ENCODE measurements at regions not wholly inside any gene's neighbourhood (a gene's known extent, or its start where the extent isn't known, plus 50 kb on each side); places are given as distances from the start of the nearest gene placed in this dataset.

DNA sequence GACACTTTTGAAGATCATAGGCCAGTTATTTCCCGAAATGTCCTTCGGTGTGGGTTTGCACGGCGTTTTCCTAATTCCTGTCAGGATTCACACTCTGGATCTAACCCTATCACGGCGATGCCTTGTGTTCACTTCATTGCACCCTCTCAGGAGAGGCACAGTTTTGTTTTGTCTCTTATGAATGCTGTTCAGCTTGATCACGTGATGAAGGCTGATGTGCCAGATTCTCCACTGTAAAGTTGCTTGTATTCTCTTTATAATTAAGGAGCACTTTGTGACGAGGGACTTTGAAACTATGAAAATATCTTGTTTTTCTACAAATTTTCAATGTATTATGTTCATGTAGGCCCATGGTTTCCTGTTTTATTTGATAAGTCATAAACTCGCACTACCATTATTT is 568.1 kb downstream of the ACTR3B start:
- H3K4me3 Mint-ChIP-seq = no peak overlapping the region
- H3K9me3 Mint-ChIP-seq = peaks cover 72% of the 10 kb centered on the region
- no peak overlapping the region for H3K27ac Mint-ChIP-seq
- H3K36me3 Mint-ChIP-seq = no peaks in the 10 kb centered on the region
- H3K27me3 Mint-ChIP-seq (ENCODE audit: low read depth) = no peaks in the 10 kb centered on the region
- H3K4me1 Mint-ChIP-seq = no peaks in the 10 kb centered on the region
- DNase-seq (ENCODE audit: low spot score in 2 of 2, unreplicated experiment in 2 of 2) = no peak
- TF ChIP-seq, protein P1, sequence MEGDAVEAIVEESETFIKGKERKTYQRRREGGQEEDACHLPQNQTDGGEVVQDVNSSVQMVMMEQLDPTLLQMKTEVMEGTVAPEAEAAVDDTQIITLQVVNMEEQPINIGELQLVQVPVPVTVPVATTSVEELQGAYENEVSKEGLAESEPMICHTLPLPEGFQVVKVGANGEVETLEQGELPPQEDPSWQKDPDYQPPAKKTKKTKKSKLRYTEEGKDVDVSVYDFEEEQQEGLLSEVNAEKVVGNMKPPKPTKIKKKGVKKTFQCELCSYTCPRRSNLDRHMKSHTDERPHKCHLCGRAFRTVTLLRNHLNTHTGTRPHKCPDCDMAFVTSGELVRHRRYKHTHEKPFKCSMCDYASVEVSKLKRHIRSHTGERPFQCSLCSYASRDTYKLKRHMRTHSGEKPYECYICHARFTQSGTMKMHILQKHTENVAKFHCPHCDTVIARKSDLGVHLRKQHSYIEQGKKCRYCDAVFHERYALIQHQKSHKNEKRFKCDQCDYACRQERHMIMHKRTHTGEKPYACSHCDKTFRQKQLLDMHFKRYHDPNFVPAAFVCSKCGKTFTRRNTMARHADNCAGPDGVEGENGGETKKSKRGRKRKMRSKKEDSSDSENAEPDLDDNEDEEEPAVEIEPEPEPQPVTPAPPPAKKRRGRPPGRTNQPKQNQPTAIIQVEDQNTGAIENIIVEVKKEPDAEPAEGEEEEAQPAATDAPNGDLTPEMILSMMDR (IDR thresholded peaks at IDR 0.05; ENCODE audit: unreplicated experiment) = no peak

DNA sequence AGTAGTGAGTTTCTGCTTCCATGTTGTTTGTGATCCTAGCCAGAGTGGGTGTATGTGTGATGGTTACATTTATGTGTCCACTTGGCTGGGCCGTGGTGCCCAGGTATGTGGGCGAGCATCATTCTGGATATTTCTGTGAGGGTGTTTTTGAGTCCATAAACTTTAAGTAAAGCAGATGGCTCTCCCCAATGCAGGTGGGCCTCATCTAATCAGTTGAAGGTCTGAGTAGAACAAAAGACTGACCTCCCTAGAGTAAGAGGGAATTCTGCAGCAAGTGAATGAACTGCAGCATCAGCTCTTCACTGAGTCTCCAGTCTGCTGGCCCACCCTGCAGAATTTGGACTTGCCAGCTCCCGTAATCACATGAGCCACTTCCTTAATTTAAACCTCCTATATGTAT is 571.9 kb downstream of the ACTR3B start:
- H3K9me3 Mint-ChIP-seq = peaks cover 78% of the 10 kb centered on the region
- H3K4me3 Mint-ChIP-seq = no peak overlapping the region
- H3K36me3 Mint-ChIP-seq = no peaks in the 10 kb centered on the region
- no peaks in the 10 kb centered on the region for H3K4me1 Mint-ChIP-seq
- H3K27me3 Mint-ChIP-seq (ENCODE audit: low read depth) = no peaks in the 10 kb centered on the region
- TF ChIP-seq, protein P1 (IDR thresholded peaks at IDR 0.05; ENCODE audit: unreplicated experiment) = no peak
- H3K27ac Mint-ChIP-seq = no peak overlapping the region
- no peak for DNase-seq (ENCODE audit: low spot score in 2 of 2, unreplicated experiment in 2 of 2)

DNA sequence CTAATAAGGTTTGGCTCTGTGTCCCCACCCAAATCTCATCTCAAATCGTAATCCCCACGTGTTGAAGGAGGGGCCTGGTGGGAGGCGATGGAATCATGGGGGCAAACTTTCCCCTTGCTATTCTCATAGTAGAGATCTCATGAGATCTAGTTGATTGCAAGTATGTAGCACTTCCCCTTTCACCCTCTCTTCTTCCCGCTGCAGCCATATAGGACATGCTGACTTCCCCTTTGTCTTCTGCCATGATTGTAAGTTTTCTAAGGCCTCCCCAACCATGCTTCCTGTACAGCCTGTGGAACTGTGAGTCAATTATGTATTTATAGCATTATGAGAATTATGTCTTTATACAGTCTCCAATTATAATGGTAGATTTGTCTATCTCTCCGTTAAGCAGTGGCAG is 594.5 kb downstream of the ACTR3B start:
- Mint-ChIP-seq H3K27ac (no peak overlapping the region), H3K4me1 (no peaks in the 10 kb centered on the region), H3K36me3 (no peaks in the 10 kb centered on the region), H3K4me3 (no peak overlapping the region), H3K9me3 (peaks cover 78% of the 10 kb centered on the region), H3K27me3 (ENCODE audit: low read depth) (no peaks in the 10 kb centered on the region)
- TF ChIP-seq, protein P1 (IDR thresholded peaks at IDR 0.05; ENCODE audit: unreplicated experiment) = no peak
- DNase-seq (ENCODE audit: low spot score in 2 of 2, unreplicated experiment in 2 of 2) = no peak

DNA sequence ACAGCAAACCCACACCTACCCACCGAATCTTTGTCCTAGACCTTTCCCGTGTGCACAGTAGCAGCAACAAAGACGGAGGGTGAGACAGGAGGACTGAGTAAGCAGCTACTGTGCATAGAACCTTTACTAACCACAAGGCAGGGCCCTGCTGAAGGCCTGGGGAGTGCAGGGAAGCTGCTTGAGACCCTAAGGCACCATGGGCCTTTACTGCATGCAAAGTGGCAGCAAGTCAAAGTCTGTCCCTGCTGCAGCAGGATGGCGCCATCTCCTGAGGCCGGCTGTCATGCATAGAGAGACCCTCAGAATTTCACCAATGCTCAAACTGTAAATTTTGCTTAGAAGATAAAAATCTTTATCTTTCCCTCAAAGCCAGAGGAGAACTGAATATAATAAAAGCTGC is 610.5 kb downstream of the ACTR3B start:
- TF ChIP-seq, protein P1 (IDR thresholded peaks at IDR 0.05; ENCODE audit: unreplicated experiment) = no peak
- no peak for DNase-seq (ENCODE audit: low spot score in 2 of 2, unreplicated experiment in 2 of 2)

DNA sequence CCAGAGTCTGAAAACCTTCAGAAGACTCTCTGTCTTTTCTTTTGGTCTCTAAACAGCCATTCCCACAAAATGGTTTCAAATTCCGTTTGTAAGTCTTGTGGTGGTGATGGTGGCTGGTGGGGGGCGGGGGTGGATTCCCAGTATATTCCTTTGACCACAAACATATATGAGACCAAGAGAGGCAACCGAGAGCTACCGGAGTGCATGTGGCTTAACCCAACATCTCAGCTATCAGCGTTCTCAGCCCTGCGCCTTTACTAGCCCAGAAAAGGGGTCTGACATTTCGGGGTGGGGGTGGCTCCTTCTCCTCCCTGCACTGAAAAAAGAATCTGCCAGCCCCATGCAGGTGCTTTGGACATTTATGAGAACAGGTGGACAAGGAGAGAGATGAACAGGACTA is 621.1 kb downstream of the ACTR3B start:
- peaks cover 86% of the 10 kb centered on the region for H3K9me3 Mint-ChIP-seq
- no peak for DNase-seq (ENCODE audit: low spot score in 2 of 2, unreplicated experiment in 2 of 2)
- H3K36me3 Mint-ChIP-seq = peaks cover 4% of the 10 kb centered on the region
- H3K4me1 Mint-ChIP-seq = no peaks in the 10 kb centered on the region
- no peak overlapping the region for H3K4me3 Mint-ChIP-seq
- TF ChIP-seq, protein P1 (IDR thresholded peaks at IDR 0.05; ENCODE audit: unreplicated experiment) = no peak
- no peaks in the 10 kb centered on the region for H3K27me3 Mint-ChIP-seq (ENCODE audit: low read depth)
- H3K27ac Mint-ChIP-seq = no peak overlapping the region

More for the DNA sequence above, 610.5 kb downstream of the ACTR3B start:
- H3K4me1 Mint-ChIP-seq = no peaks in the 10 kb centered on the region
- H3K27ac Mint-ChIP-seq = no peak overlapping the region
- H3K27me3 Mint-ChIP-seq (ENCODE audit: low read depth) = no peaks in the 10 kb centered on the region
- H3K36me3 Mint-ChIP-seq = peaks cover 2% of the 10 kb centered on the region
- no peak overlapping the region for H3K4me3 Mint-ChIP-seq
- H3K9me3 Mint-ChIP-seq = peaks cover 51% of the 10 kb centered on the region

All from mesothelial cell of epicardium (in vitro differentiated cells).